Stomach (tissue), 4 donors: ENCODE measurements at regions not wholly inside any gene's neighbourhood (a gene's known extent, or its start where the extent isn't known, plus 50 kb on each side); places are given as distances from the start of the nearest gene placed in this dataset.

Experiments
- CTCF ChIP-seq, 7 experiments: fragments of 450-650 bp in 4 of 7; fragments of 200-600 bp in 3 of 7; sonication (generic) in 3 of 7; IDR thresholded peaks; one replicate each; pipeline ENCODE4 v1.5.1; 2016 to 2019; ENCODE audit warnings: antibody characterized with exemption in 7 of 7, control low read depth in 2 of 7, mild to moderate bottlenecking in 1 of 7
- POLR2A ChIP-seq, 4 donors: fragments of 450-650 bp; IDR thresholded peaks; one replicate each; pipeline ENCODE4 v1.6.1; 2016; ENCODE audit warnings: antibody characterized with exemption in 4 of 4, control low read depth in 2 of 4, mild to moderate bottlenecking in 1 of 4, moderate library complexity in 1 of 4

- TF ChIP-seq POLR2A (IDR thresholded peaks at IDR 0.05) (no peak), CTCF (IDR thresholded peaks at IDR 0.05) (no peak)
Measured at GRCh38 chr2:31467426-31467825, 52.9 kb upstream of the XDH start.
